ENCODE measurements at regions not wholly inside any gene's neighbourhood (a gene's known extent, or its start where the extent isn't known, plus 50 kb on each side); places are given as distances from the start of the nearest gene placed in this dataset.
A peak's percentile ranks its signal among the peaks of the same experiment; 100 is the strongest.
"Not testable (repeated sequence)": the region's sequence is repeated elsewhere in the genome, so short reads cannot be mapped to it uniquely, and the experiment has no call there.

GRCh38 chr17:21530841-21531240 lies 154.7 kb downstream of the KCNJ12 start:
- H3K4me3 ChIP-seq (ENCODE audit: low read length), result no peak overlapping the region
- no peak for TF ChIP-seq ZNF274 (IDR thresholded peaks at IDR 0.05; ENCODE audit: low read depth, low read length)

GRCh38 chr17:21532763-21533385 lies 156.7 kb downstream of the KCNJ12 start:
- H3K4me3 ChIP-seq (ENCODE audit: low read length), result no peak overlapping the region
- no peak for TF ChIP-seq ZNF274 (IDR thresholded peaks at IDR 0.05; ENCODE audit: low read depth, low read length)

DNA sequence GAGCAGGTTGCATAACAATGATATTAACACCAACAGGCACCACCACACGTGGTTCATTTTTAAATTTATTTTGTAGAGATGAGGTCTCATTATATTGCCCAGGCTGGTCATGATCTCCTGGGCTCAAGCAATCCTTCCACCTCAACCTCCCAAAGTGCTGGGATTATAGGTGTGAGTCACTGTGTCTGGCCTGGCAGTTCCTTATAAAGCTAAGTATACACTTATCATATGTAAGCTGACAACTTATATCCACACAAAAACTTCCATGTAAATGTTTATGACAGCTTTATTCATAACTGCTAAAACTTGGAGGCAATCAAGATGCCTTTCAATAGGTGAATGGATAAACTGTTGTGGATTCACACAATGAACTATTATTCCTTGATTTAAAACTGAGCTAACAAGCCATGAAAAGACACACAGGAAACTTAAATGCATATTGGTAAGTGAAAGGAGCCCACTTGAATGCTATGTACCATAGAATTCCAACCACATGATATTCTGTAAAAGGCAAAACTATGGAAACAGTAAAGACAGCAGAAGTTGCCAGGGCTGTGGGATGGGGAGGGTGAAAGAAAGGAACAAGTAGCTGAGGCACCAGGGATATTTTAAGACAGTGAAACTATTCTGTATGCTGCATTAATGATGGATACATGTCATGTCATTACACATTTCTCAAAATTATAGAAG lies 156.5 kb upstream of the KCNJ18 start:
- no peak for TF ChIP-seq ZNF274 (IDR thresholded peaks at IDR 0.05; ENCODE audit: low read depth, low read length)
- H3K4me3 ChIP-seq (ENCODE audit: low read length), result no peak overlapping the region

DNA sequence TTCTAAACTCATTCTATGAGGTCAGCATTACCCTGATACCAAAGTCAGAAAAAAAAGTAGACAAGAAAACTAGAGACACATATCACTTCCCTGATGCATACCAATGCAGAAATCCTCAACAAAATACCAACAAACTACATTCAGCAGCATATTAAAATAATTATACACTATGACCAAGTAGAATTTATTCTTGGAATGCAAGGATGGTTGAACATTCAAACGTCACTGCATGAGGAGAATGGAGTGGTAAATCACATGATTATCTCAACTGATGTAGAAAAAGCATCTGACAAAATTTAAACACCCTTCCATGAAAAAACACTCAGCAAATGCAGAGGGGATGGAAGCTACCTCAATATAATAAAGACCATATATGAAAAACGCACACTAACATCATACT lies 155.0 kb upstream of the KCNJ18 start:
- no peak for TF ChIP-seq ZNF274 (IDR thresholded peaks at IDR 0.05; ENCODE audit: low read depth, low read length)
- no peak overlapping the region for H3K4me3 ChIP-seq (ENCODE audit: low read length)

DNA sequence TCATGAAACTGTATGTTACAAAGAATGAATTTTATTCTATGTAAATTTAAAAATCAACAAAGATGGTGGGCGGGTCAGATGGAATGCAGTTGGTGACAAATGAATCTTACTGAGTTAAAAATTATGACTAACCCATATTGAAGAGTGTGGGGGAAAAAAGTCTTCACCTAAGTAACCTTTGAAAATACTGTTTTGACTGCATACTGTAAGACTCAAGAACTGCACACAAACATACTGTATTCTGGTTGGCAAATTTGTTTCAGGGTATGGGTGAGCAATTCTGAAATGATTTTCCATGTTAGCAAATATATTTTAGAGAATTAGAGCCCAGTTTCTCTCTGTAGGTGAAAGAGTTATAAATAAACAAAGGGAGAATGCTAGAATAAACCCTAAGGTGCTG lies 153.7 kb upstream of the KCNJ18 start:
- H3K4me3 ChIP-seq (ENCODE audit: low read length), result no peak overlapping the region
- no peak for TF ChIP-seq ZNF274 (IDR thresholded peaks at IDR 0.05; ENCODE audit: low read depth, low read length)

GRCh38 chr17:21539146-21539545 lies 153.2 kb upstream of the KCNJ18 start:
- TF ChIP-seq ZNF274 (IDR thresholded peaks at IDR 0.05; ENCODE audit: low read depth, low read length), result no peak
- H3K4me3 ChIP-seq (ENCODE audit: low read length), result no peak overlapping the region

DNA sequence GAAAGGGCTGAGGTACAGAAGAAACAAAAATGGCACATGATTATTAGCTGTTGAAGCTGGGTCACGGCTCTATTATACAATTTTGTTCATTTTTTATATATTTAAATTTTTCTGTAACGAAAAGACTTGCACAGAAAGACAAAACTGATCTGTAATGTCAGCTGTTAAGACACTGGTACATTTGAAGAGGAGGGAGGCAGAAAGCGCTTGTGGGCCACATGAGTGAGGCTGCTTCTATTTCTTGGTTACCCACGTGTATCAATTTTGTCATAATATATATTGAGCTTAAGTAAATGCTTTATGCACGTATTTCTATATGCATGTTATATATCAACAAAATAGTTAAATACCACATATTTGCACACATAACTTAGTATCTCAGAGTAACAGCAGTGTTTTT lies 151.8 kb upstream of the KCNJ18 start:
- no peak overlapping the region for H3K4me3 ChIP-seq (ENCODE audit: low read length)
- TF ChIP-seq ZNF274 (IDR thresholded peaks at IDR 0.05; ENCODE audit: low read depth, low read length), result no peak

GRCh38 chr17:21542070-21542469 lies 150.3 kb upstream of the KCNJ18 start:
- no peak for TF ChIP-seq ZNF274 (IDR thresholded peaks at IDR 0.05; ENCODE audit: low read depth, low read length)
- no peak overlapping the region for H3K4me3 ChIP-seq (ENCODE audit: low read length)

- TF ChIP-seq ZNF274 (IDR thresholded peaks at IDR 0.05; ENCODE audit: low read depth, low read length), result no peak
- no peak overlapping the region for H3K4me3 ChIP-seq (ENCODE audit: low read length)
These were observed 149.3 kb upstream of the KCNJ18 start for GRCh38 chr17:21542991-21543390.

GRCh38 chr17:21545064-21545463 lies 147.3 kb upstream of the KCNJ18 start:
- no peak overlapping the region for H3K4me3 ChIP-seq (ENCODE audit: low read length)
- no peak for TF ChIP-seq ZNF274 (IDR thresholded peaks at IDR 0.05; ENCODE audit: low read depth, low read length)

DNA sequence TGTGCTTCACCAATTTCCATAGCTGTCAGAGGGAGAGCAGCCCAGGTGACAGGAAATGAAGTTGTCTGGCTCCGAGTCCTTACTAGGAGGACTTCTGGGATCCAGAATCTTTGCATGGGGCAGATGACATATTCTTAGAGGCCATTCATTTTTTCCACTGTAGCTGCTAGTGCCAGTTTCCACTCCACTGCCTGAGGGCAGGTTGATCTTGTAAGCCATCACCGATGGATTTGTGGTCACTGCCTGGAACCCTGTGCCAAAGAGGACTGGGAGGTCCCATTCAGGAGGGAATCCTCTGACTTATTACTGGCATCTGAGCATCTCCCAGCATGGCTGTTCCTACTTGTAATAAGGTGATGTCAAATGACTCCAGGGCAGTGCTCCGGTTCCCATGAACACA lies 144.1 kb upstream of the KCNJ18 start:
- TF ChIP-seq ZNF274 (IDR thresholded peaks at IDR 0.05; ENCODE audit: low read depth, low read length), result no peak

DNA sequence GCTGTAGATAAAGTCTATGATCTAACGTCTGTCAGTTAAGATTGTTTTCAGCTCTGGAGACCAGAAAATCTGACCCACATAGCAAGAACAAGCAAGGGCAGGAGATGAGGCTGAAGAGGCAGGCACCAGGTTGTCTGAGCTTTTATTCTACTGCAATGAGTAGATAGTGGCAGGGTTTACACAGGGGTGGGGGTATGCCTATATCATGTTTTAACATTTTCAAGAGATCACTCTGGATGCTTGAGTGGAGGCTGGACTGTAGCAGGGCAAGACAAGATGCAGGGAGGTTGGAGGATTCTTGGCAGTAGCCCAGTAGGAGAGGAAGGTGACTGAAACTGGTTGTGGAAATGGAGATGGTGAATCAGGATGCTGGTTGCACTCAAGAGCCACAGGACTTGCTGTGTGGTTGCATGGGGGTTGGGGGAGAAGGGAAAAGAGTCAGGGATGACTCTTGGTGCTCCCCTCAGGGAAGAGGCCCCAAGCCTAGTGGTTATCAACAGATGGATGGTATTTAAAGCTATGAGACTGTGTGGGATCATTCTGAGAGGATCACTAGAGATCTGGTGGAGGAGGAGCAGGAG lies 143.1 kb upstream of the KCNJ18 start:
- H3K4me3 ChIP-seq (ENCODE audit: low read length), result no peak overlapping the region
- no peak for TF ChIP-seq ZNF274 (IDR thresholded peaks at IDR 0.05; ENCODE audit: low read depth, low read length)

More for the DNA sequence above, 144.1 kb upstream of the KCNJ18 start:
- no peak overlapping the region for H3K4me3 ChIP-seq (ENCODE audit: low read length)

- not testable (repeated sequence) for H3K4me3 ChIP-seq (ENCODE audit: low read length)
These were observed 142.3 kb upstream of the KCNJ18 start for GRCh38 chr17:21550031-21550430.

GRCh38 chr17:21551081-21551881 lies 141.0 kb upstream of the KCNJ18 start:
- TF ChIP-seq ZNF274 (IDR thresholded peaks at IDR 0.05; ENCODE audit: low read depth, low read length), result no peak
- peak overlapping the region; percentile 41 for H3K4me3 ChIP-seq (ENCODE audit: low read length)

DNA sequence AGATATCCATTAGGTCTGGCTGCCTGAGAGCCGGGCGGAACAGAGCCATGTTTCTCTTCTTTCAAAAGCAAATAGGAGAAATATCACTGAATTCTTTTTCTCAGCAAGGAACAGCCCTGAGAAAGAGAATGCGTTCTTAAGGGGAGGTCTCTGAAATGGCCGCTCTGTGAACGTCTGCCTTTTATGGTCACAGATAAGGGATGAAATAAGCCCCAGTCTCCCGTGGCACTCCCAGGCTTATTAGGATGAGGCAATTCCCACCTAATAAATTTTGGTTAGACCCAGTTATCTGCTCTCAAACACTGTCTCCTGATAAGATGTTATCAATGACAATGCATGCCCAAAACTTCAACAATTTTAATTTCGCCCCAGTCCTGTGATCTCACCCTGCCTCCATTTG lies 133.4 kb upstream of the KCNJ18 start:
- H3K4me3 ChIP-seq (ENCODE audit: low read length), result not testable (repeated sequence)
